ENCODE measurements at regions not wholly inside any gene's neighbourhood (a gene's known extent, or its start where the extent isn't known, plus 50 kb on each side); places are given as distances from the start of the nearest gene placed in this dataset.

DNA sequence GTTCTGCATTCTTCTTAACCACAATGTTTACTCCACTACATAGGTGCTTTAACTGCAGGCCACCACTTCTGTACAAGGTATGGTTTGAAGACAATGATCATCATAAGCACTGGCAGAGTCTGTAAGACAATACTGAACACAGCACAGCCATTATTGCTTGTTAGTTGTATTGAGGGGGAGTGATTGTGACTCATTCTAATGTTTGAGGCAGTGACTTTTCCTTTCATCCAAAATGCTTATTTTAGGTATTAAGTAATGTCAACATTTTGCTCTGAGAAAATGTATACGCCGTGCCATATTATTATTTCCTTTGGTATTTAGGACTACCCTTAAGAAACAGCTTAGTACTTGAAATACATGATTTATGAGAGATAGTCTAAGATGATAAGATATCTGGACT, 618.2 kb upstream of the ZNF717 start:
- Histone ChIP-seq H3K9ac (ENCODE audit: low read length) (no peak overlapping the region), H3K79me2 (ENCODE audit: low read length) (no peaks in the 10 kb centered on the region), H3K9me2 (replicated peaks; ENCODE audit: low read length) (no peaks in the 10 kb centered on the region), H2AFZ (ENCODE audit: low read length) (no peak overlapping the region), H3K4me2 (ENCODE audit: low read length) (no peak overlapping the region), H3F3A (ENCODE audit: low read length, unreplicated experiment) (no peaks in the 10 kb centered on the region), H4K20me1 (ENCODE audit: low read length) (no peaks in the 10 kb centered on the region), H3K4me1 (ENCODE audit: insufficient read depth, low read length) (peaks cover 4% of the 10 kb centered on the region; the same call in 1 of the 2 replicates), H3K9me3 (ENCODE audit: low read length) (no peaks in the 10 kb centered on the region), H3K27ac (ENCODE audit: low read length) (no peak overlapping the region), H3K27me3 (ENCODE audit: low read length) (no peaks in the 10 kb centered on the region), H3K4me3 (ENCODE audit: low read length) (no peak overlapping the region), H3K36me3 (ENCODE audit: low read depth, low read length) (no peaks in the 10 kb centered on the region)
- ATAC-seq (peak; percentile 58), DNase-seq (peak; percentile 25)
- ChIA-PET POLR2A (ENCODE audit: unreplicated experiment) (no interaction called here), CTCF (no interaction called here)
- intact Hi-C loops (cut with micrococcal nuclease): no loop called here
- no peak for TF ChIP-seq EZH2 (IDR thresholded peaks at IDR 0.05; ENCODE audit: low read length, unreplicated experiment)
- TF ChIP-seq EZH2phosphoT487 (IDR thresholded peaks at IDR 0.05; ENCODE audit: borderline replicate concordance, low read length): no peak
- no peak for TF ChIP-seq CTCF (conservative IDR thresholded peaks at IDR 0.05; ENCODE audit: low read depth, low read length)
- BruUV-seq (replicated peaks): no TSS peak

- Histone ChIP-seq H3K9me3 (ENCODE audit: low read length) (no peaks in the 10 kb centered on the region), H3K4me3 (ENCODE audit: low read length) (no peak overlapping the region), H4K20me1 (ENCODE audit: low read length) (no peaks in the 10 kb centered on the region), H3K27me3 (ENCODE audit: low read length) (no peaks in the 10 kb centered on the region), H2AFZ (ENCODE audit: low read length) (no peak overlapping the region), H3K79me2 (ENCODE audit: low read length) (no peaks in the 10 kb centered on the region), H3K4me1 (ENCODE audit: insufficient read depth, low read length) (peaks cover 4% of the 10 kb centered on the region; the same call in 1 of the 2 replicates), H3F3A (ENCODE audit: low read length, unreplicated experiment) (no peaks in the 10 kb centered on the region), H3K36me3 (ENCODE audit: low read depth, low read length) (no peaks in the 10 kb centered on the region), H3K9me2 (replicated peaks; ENCODE audit: low read length) (no peaks in the 10 kb centered on the region), H3K27ac (ENCODE audit: low read length) (no peak overlapping the region), H3K4me2 (ENCODE audit: low read length) (no peak overlapping the region), H3K9ac (ENCODE audit: low read length) (no peak overlapping the region)
- DNase-seq (peak; percentile 22), ATAC-seq (peak; percentile 33; the same call in 1 of the 2 replicates)
- TF ChIP-seq EZH2phosphoT487 (IDR thresholded peaks at IDR 0.05; ENCODE audit: borderline replicate concordance, low read length) (no peak), CTCF (conservative IDR thresholded peaks at IDR 0.05; ENCODE audit: low read depth, low read length) (no peak), EZH2 (IDR thresholded peaks at IDR 0.05; ENCODE audit: low read length, unreplicated experiment) (no peak)
- intact Hi-C loops (cut with micrococcal nuclease): no loop called here
- CTCF ChIA-PET: no interaction called here
- POLR2A ChIA-PET (ENCODE audit: unreplicated experiment): no interaction called here
- BruUV-seq (replicated peaks): no TSS peak
Observed at GRCh38 chr3:76405196-76405595, 619.8 kb upstream of the ZNF717 start.

GRCh38 chr3:76410762-76411281, 625.5 kb upstream of the ZNF717 start:
- Histone ChIP-seq H3K9ac (ENCODE audit: low read length) (no peak overlapping the region), H3K9me3 (ENCODE audit: low read length) (no peaks in the 10 kb centered on the region), H3K27ac (ENCODE audit: low read length) (no peak overlapping the region), H3F3A (ENCODE audit: low read length, unreplicated experiment) (no peaks in the 10 kb centered on the region), H2AFZ (ENCODE audit: low read length) (no peak overlapping the region), H3K27me3 (ENCODE audit: low read length) (no peaks in the 10 kb centered on the region), H3K79me2 (ENCODE audit: low read length) (no peaks in the 10 kb centered on the region), H3K4me1 (ENCODE audit: insufficient read depth, low read length) (no peaks in the 10 kb centered on the region), H3K36me3 (ENCODE audit: low read depth, low read length) (no peaks in the 10 kb centered on the region), H4K20me1 (ENCODE audit: low read length) (no peaks in the 10 kb centered on the region), H3K9me2 (replicated peaks; ENCODE audit: low read length) (no peaks in the 10 kb centered on the region), H3K4me2 (ENCODE audit: low read length) (no peak overlapping the region), H3K4me3 (ENCODE audit: low read length) (no peak overlapping the region)
- no peak for ATAC-seq
- BruUV-seq (replicated peaks): no TSS peak
- ChIA-PET POLR2A (ENCODE audit: unreplicated experiment) (no interaction called here), CTCF (no interaction called here)
- peak; percentile 12 for DNase-seq
- TF ChIP-seq CTCF (conservative IDR thresholded peaks at IDR 0.05; ENCODE audit: low read depth, low read length) (no peak), EZH2 (IDR thresholded peaks at IDR 0.05; ENCODE audit: low read length, unreplicated experiment) (no peak), EZH2phosphoT487 (IDR thresholded peaks at IDR 0.05; ENCODE audit: borderline replicate concordance, low read length) (no peak)
- intact Hi-C loops (cut with micrococcal nuclease): no loop called here
